Vagina (tissue), 2 donors: ENCODE measurements at regions not wholly inside any gene's neighbourhood (a gene's known extent, or its start where the extent isn't known, plus 50 kb on each side); places are given as distances from the start of the nearest gene placed in this dataset.

Experiments used
- CTCF ChIP-seq, 3 experiments: fragments of 450-650 bp in 2 of 3; fragments of 200-600 bp in 1 of 3; sonication (generic) in 1 of 3; IDR thresholded peaks; one replicate each; pipeline ENCODE4 v1.5.1; 2017 to 2019; ENCODE audit warnings: antibody characterized with exemption in 3 of 3, mild to moderate bottlenecking in 2 of 3, moderate library complexity in 2 of 3
- POLR2A ChIP-seq, 2 donors: fragments of 450-650 bp; IDR thresholded peaks; one replicate each; pipeline ENCODE4 v1.6.1; 2017; ENCODE audit warnings: antibody characterized with exemption in 2 of 2, mild to moderate bottlenecking in 2 of 2, moderate library complexity in 2 of 2
- POLR2AphosphoS5 ChIP-seq, 2 donors: sonication (generic); formaldehyde crosslinking; IDR thresholded peaks; one replicate each; pipeline ENCODE4 v1.9.0; 2017; ENCODE audit warnings: antibody characterized with exemption in 2 of 2, mild to moderate bottlenecking in 2 of 2, low read depth in 1 of 2; ENCODE audit not compliant: insufficient read depth in 1 of 2

GRCh38 chr1:14220324-14220723, 378.2 kb upstream of the KAZN start:
- no peak for TF ChIP-seq CTCF (IDR thresholded peaks at IDR 0.05)
- TF ChIP-seq POLR2A (IDR thresholded peaks at IDR 0.05): no peak
- no peak for TF ChIP-seq POLR2AphosphoS5 (IDR thresholded peaks at IDR 0.05; ENCODE audit: insufficient read depth in 1 of 2, low read depth in 1 of 2)
